ENCODE measurements at regions not wholly inside any gene's neighbourhood (a gene's known extent, or its start where the extent isn't known, plus 50 kb on each side); places are given as distances from the start of the nearest gene placed in this dataset.
A peak's percentile ranks its signal among the peaks of the same experiment; 100 is the strongest.

GRCh38 chr18:39638224-39638623 is 2072.6 kb upstream of the CELF4 start:
- no peak for DNase-seq (ENCODE audit: low read depth)

GRCh38 chr18:39636931-39637330 is 2071.3 kb upstream of the CELF4 start:
- DNase-seq (ENCODE audit: low read depth), result no peak

DNA sequence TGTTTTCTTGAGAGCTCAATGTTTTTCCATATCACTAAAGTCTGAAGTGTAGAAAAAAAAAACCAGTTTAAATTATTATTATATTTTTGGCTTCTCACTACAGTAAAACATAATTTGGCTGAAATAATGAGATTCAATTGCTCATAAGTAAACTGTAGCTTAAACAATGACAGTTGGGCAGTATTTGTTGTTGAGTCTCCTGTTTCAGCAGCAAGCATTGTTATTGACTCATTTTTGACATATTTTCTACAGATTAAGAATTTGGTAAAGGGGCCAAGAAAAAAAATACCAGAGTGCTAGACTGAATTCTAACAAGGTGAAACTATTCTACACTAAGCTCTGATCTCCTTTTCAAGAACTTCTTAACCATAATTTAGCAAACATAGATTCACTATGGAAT is 2070.4 kb upstream of the CELF4 start:
- no peak for DNase-seq (ENCODE audit: low read depth)

- no peak for DNase-seq (ENCODE audit: low read depth)
Measured at GRCh38 chr18:39635192-39635591, 2069.6 kb upstream of the CELF4 start.

GRCh38 chr18:39627936-39628335 is 2062.3 kb upstream of the CELF4 start:
- no peak for DNase-seq (ENCODE audit: low read depth)

DNA sequence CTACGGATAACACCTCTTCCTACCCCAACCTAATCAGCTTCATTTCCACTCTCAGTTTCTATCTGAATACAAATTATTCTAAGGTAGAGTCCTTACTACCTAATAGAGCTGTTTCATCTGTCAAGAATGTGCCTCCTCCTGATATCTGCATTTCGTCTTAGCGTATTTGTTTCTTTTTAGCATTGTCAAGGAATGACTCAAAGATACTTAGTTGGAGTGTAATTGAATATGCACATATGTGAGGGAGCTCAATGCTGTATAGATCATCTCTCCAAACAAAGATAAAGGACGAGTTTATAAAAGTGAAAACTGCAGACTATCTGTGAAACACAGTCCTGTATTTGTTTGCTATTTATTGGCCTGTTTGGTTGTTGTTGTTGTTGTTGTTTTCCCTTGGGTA is 2059.4 kb upstream of the CELF4 start:
- peak; percentile 57 for DNase-seq (ENCODE audit: low read depth)

GRCh38 chr18:39622431-39622830 is 2056.8 kb upstream of the CELF4 start:
- no peak for DNase-seq (ENCODE audit: low read depth)

DNA sequence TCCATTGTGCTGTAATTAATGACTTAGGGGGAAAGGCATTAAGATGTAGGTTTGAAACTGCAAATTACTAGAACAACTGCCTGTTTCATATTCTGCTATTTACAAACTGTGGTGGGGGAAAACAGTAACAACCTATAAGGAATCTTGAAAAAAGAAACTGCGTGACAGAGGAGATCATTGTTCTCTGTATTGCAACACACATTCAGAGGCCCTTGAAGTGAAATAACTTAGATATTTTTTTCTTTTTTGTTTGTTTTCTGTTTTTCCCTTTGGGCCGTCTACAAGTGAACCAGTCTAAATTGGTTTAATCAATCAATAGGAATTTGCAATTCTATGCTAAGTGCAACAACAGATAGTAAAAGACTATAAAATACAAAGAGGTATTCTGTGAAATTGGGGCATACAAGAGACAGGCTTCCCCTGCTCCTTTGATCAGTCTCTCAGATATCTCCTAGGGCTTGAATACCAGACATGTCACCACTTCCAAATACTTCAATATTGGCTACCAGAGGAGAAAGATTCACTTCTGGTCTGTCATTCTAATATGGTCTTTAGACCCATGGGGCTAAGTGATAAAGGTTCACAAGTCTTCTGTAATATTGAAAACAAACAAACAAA is 2055.1 kb upstream of the CELF4 start:
- DNase-seq (ENCODE audit: low read depth), result no peak

DNA sequence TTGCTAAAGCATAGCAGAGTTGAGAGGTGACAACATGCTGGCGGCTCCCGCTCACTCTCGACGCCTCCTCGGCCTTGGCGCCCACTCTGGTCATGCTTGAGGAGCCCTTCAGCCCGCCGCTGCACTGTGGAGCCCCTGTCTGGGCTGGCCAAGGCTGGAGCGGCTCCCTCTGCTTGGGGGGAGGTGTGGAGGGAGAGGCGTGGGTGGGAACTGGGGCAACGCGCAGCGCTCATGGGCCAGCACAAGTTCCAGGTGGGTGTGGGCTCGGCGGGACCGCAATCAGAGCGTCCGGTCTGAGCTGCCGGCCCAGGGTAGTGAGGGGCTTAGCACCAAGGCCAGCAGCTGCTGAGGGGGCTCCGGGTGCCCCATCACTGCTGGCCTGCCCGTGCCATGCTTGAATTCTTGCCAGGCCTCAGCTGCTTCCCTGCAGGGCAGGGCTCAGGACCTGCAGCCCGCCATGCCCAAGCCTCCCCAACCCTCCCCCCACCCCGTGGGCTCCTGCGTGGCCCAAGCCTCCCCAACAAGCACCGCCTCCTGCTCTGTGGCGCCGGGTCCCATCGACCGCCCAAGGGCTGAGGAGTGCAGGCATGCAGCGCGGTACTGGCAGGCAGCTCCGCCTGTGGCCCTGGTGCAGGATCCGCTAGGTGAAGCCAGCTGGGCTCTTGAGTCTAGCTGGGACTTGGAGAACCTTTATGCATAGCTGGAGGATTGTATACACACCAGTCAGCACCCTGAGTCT is 2052.8 kb upstream of the CELF4 start:
- DNase-seq (ENCODE audit: low read depth), result no peak

DNA sequence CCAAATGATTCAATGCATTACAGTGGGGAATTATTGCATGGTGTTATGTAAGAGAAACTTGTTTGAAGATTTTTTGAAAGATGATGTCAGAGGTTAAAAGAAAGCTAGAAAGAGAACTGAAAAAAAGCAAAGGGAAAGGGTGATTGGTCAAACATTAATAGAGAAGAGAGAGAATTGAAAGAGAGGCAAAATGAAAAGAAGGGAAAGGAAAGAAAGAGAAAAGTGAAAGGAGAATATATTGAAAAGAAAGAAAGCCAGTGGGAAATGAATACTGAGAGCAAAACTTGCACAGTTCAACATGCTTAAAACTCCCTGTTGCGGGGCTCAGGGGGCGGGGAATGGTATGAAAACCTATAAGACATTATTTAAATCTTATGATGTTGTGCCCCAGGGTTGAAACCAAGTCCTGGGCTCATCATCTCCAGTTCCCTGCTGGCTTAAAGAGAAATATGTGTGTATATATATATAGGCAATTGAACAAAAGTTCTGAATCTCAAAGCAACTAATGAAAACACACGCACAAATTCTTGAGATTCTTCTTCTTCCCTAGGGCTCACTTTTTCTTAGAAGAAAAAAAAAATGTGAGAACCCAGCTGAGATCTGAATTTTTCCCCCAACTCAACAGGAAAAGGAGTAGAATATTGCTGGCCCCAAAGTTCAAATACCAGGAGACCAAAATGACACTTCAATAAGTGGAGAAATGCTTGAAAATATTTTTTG is 2045.9 kb upstream of the CELF4 start:
- DNase-seq (ENCODE audit: low read depth), result no peak

- no peak for DNase-seq (ENCODE audit: low read depth)
Measured at GRCh38 chr18:39607034-39607433, 2041.4 kb upstream of the CELF4 start.

DNA sequence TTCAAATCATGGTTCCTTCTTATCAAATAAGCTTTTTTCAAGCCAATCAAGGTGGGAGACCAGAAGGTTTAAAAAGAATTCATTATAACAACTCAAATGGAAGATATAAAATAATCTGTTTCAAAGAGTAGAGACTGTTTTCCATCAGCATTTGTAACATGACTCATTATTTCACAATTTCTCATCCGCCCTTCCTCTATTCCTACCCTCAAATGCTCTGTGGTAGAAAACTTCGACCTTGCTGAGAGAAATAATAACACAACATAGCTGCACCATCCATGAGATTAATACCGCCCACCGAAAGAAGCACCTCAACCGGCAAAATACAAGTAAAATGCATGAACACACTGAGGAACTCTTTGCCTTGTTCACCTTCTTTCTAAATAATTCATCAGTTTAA is 2039.2 kb upstream of the CELF4 start:
- DNase-seq (ENCODE audit: low read depth), result peak; percentile 58

DNA sequence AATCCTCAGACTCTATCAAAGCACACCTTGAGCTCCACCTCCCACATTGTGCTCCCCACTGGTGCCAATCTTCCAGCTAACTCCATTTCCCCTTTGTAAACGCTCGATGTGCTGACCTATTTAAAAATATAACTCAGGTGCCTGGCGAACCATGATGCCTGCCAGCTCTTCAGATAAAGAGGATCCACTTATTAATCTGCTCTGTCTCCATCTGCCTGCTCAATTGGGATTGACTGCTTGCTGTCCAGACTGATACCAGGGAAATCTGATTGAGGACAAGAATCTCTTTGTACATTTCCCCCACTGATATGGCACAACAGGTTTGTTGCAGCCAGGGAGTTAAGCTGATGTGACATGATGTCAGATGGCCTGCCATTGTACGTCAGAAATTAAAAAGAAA is 2036.5 kb upstream of the CELF4 start:
- DNase-seq (ENCODE audit: low read depth), result no peak

- no peak for DNase-seq (ENCODE audit: low read depth)
Measured at GRCh38 chr18:39600894-39601293, 2035.3 kb upstream of the CELF4 start.

- DNase-seq (ENCODE audit: low read depth), result no peak
Measured at GRCh38 chr18:39599251-39599650, 2033.7 kb upstream of the CELF4 start.

DNA sequence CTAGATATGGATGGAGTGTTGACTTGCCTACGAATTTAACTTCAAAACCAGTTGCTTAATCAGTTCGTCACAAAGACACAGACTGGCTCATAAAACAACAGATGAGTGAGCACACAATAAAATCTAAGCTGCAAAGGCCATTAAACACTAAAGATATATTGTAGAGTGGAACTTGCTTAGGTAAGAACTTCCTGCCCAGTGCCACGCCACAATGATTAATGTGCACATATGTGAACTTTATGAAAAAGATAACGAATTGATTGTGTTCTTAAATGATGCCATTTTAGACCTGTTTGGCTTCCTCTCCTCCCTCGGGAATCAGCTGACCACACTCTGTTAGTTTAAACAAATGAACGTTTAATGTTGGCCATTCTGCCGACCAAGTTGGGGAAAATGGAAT is 2031.3 kb upstream of the CELF4 start:
- DNase-seq (ENCODE audit: low read depth), result no peak

DNA sequence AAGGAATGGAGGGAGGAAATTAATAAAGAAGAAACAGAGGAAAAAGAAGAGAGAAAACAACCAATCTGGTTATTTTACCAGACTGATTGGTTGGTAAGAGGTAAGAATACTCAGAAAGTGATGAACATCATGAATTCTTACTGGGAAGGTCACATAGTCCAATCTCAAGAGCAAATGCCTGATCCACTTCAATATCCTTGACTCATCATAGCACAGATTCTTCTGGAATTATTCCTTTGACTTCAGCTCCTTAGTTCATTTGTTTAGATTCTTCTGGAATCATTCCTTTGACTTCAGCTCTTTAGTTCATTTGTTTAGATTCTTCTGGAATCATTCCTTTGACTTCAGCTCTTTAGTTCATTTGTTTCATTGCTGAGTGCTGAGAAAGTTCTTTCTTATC is 2030.6 kb upstream of the CELF4 start:
- DNase-seq (ENCODE audit: low read depth), result no peak

DNA sequence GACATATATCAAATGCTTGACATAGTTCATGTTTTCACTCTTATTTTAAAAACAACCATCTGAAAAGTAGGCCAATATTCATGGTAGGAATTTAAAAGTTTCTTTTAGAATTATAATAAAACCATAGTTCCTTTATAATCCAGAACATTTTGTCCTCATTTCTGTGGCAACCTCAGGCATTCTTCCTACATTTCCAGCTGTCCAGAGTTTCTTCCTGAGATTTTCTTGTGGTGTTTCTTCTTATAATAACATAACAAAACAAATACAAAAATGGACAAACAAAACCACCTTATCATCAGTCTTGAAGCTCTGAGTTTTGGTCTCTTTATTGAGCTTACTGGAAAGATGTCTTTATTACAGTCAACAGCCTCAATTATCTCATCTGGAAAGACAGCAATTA is 2028.6 kb upstream of the CELF4 start:
- DNase-seq (ENCODE audit: low read depth), result peak; percentile 84

- DNase-seq (ENCODE audit: low read depth), result no peak
Measured at GRCh38 chr18:39591649-39592048, 2026.1 kb upstream of the CELF4 start.

GRCh38 chr18:39589496-39589895 is 2023.9 kb upstream of the CELF4 start:
- no peak for DNase-seq (ENCODE audit: low read depth)

- no peak for DNase-seq (ENCODE audit: low read depth)
Measured at GRCh38 chr18:39587586-39587985, 2022.0 kb upstream of the CELF4 start.

DNA sequence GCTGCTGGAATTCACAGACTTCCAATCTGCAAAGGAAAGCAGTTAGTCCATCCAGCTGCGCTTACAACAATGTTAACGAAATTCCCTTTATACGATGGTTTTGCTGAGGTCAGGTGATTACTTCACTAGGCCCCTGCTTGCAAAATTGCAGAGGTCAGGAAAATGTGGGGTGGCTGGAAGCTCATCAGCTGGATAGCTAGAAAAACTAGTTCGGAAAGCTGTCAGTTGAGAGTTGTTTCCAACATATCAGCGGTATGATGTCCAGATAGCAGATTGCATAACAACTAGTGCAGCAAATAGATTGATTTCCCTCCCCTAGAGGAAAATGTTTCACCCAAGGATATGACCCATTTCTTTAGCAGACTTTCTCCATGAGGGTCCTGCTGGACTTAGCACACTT is 2021.1 kb upstream of the CELF4 start:
- DNase-seq (ENCODE audit: low read depth), result no peak

DNA sequence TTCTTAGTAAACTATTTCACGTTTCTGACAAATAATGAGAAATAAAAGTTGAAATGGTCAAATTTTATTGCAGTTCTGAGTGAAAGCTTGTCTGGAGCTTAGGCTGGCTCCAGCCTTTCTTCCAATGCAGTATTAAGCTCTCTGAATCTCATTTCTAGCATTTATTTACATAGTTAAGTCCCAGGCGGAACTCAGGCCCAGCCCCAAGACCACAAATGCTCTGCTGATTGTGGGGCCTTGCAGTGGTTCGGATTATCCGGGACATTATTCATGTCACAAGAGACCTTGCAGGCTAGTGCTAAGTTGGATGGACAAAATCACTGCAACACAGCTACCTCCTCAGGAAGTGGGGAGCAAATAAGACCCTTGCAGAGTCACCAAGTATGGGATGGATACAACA is 2009.3 kb upstream of the CELF4 start:
- no peak for DNase-seq (ENCODE audit: low read depth)

Data from LHCN-M2 (cell line).